ENCODE measurements at regions not wholly inside any gene's neighbourhood (a gene's known extent, or its start where the extent isn't known, plus 50 kb on each side); places are given as distances from the start of the nearest gene placed in this dataset.

DNA sequence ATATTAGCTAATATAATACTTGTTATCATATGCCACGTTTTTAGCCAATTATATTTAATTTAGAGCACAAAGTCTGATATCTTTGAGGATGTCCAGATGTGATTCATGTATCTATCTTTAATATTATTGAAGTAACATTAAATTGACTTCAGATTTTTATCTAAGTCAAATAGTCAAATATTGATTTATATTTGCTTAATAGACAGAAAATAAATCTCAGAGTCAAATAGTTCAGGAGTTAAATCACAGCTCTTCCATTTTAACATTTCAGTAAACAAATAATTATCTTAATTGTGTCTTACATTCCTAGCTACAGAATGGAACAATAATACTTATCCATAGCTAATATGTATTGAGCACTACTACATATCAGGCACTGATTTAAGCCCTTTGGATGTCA, 379.4 kb upstream of the UBE2E3 start:
- no peak for DNase-seq (ENCODE audit: low read depth, low spot score)
- no peak overlapping the region for H3K27ac ChIP-seq (ENCODE audit: low read length)
- H3K4me3 ChIP-seq (ENCODE audit: low read depth in 2 of 2, low read length in 2 of 2), result no peak overlapping the region
- ChIA-PET POLR2A (no interaction called here), CTCF (interaction anchor here (0.6 kb wide), 1 partner anchor 379 kb away, joined by 5 read pairs; the partner anchor contains the start of gene UBE2E3)
- BruUV-seq (replicated peaks), result no TSS peak
- intact Hi-C loops (cut with micrococcal nuclease; ENCODE audit: unreplicated experiment), result no loop called here
- no peaks in the 10 kb centered on the region for H3K9me3 ChIP-seq (ENCODE audit: control insufficient read depth, insufficient read depth, low read depth, low read length)
- ATAC-seq, result no peak
- H3K4me1 ChIP-seq (ENCODE audit: control insufficient read depth, insufficient read depth, low read length), result no peaks in the 10 kb centered on the region
- H3K36me3 ChIP-seq (ENCODE audit: control insufficient read depth, insufficient read depth, low read length), result no peaks in the 10 kb centered on the region
- no peaks in the 10 kb centered on the region for H3K27me3 ChIP-seq (ENCODE audit: control insufficient read depth, insufficient read depth, low read length)
- in situ Hi-C loops (cut with HindIII; ENCODE audit: low pct_unique_long_range_greater_than_20kb, low sequenced_read_pairs), result no loop called here
- TF ChIP-seq, protein P1, sequence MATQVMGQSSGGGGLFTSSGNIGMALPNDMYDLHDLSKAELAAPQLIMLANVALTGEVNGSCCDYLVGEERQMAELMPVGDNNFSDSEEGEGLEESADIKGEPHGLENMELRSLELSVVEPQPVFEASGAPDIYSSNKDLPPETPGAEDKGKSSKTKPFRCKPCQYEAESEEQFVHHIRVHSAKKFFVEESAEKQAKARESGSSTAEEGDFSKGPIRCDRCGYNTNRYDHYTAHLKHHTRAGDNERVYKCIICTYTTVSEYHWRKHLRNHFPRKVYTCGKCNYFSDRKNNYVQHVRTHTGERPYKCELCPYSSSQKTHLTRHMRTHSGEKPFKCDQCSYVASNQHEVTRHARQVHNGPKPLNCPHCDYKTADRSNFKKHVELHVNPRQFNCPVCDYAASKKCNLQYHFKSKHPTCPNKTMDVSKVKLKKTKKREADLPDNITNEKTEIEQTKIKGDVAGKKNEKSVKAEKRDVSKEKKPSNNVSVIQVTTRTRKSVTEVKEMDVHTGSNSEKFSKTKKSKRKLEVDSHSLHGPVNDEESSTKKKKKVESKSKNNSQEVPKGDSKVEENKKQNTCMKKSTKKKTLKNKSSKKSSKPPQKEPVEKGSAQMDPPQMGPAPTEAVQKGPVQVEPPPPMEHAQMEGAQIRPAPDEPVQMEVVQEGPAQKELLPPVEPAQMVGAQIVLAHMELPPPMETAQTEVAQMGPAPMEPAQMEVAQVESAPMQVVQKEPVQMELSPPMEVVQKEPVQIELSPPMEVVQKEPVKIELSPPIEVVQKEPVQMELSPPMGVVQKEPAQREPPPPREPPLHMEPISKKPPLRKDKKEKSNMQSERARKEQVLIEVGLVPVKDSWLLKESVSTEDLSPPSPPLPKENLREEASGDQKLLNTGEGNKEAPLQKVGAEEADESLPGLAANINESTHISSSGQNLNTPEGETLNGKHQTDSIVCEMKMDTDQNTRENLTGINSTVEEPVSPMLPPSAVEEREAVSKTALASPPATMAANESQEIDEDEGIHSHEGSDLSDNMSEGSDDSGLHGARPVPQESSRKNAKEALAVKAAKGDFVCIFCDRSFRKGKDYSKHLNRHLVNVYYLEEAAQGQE (IDR thresholded peaks at IDR 0.05; ENCODE audit: insufficient read depth in 1 of 2, low read depth in 2 of 2, low read length in 1 of 2), result no peak
- TF ChIP-seq, protein P2, sequence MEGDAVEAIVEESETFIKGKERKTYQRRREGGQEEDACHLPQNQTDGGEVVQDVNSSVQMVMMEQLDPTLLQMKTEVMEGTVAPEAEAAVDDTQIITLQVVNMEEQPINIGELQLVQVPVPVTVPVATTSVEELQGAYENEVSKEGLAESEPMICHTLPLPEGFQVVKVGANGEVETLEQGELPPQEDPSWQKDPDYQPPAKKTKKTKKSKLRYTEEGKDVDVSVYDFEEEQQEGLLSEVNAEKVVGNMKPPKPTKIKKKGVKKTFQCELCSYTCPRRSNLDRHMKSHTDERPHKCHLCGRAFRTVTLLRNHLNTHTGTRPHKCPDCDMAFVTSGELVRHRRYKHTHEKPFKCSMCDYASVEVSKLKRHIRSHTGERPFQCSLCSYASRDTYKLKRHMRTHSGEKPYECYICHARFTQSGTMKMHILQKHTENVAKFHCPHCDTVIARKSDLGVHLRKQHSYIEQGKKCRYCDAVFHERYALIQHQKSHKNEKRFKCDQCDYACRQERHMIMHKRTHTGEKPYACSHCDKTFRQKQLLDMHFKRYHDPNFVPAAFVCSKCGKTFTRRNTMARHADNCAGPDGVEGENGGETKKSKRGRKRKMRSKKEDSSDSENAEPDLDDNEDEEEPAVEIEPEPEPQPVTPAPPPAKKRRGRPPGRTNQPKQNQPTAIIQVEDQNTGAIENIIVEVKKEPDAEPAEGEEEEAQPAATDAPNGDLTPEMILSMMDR (IDR thresholded peaks at IDR 0.05), result no peak
- TF ChIP-seq POLR2AphosphoS5 (IDR thresholded peaks at IDR 0.05; ENCODE audit: low read depth, low read length) (no peak), SIN3A (IDR thresholded peaks at IDR 0.05; ENCODE audit: borderline replicate concordance, insufficient read depth, low read depth, low read length) (no peak), TCF7L2 (IDR thresholded peaks at IDR 0.05; ENCODE audit: low read depth, low read length) (no peak)

DNA sequence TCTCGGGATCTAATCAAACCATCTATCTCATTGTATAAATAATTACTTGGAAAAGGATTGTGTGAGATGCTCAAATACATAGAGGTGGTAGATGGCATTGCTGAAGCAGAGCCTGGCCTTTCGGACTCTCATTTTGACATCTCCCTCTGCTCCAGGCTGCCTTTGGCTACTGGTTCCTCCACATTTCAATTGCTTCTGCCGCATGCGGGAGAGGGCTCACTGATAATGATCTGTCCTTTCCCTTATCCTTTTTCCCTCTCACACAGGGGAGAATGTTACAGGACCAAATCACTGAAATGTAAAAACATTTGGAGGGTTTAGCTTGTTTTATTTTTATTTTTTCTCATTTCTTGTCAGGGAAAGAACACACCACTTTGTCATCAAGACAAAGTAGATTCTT, 380.6 kb upstream of the UBE2E3 start:
- Histone ChIP-seq H3K36me3 (ENCODE audit: control insufficient read depth, insufficient read depth, low read length) (no peaks in the 10 kb centered on the region), H3K9me3 (ENCODE audit: control insufficient read depth, insufficient read depth, low read depth, low read length) (no peaks in the 10 kb centered on the region), H3K4me1 (ENCODE audit: control insufficient read depth, insufficient read depth, low read length) (no peaks in the 10 kb centered on the region), H3K4me3 (ENCODE audit: low read depth in 2 of 2, low read length in 2 of 2) (no peak overlapping the region), H3K27me3 (ENCODE audit: control insufficient read depth, insufficient read depth, low read length) (no peaks in the 10 kb centered on the region), H3K27ac (ENCODE audit: low read length) (no peak overlapping the region)
- POLR2A ChIA-PET, result interaction anchor here (0.6 kb wide), 1 partner anchor 432 kb away, joined by 5 read pairs; no protein-coding TSS in a partner anchor
- DNase-seq (ENCODE audit: low read depth, low spot score) (no peak), ATAC-seq (no peak)
- no TSS peak for BruUV-seq (replicated peaks)
- CTCF ChIA-PET, result no interaction called here
- in situ Hi-C loops (cut with HindIII; ENCODE audit: low pct_unique_long_range_greater_than_20kb, low sequenced_read_pairs), result no loop called here
- TF ChIP-seq, protein P2 (IDR thresholded peaks at IDR 0.05), result no peak
- TF ChIP-seq TCF7L2 (IDR thresholded peaks at IDR 0.05; ENCODE audit: low read depth, low read length) (no peak), POLR2AphosphoS5 (IDR thresholded peaks at IDR 0.05; ENCODE audit: low read depth, low read length) (no peak), SIN3A (IDR thresholded peaks at IDR 0.05; ENCODE audit: borderline replicate concordance, insufficient read depth, low read depth, low read length) (no peak)
- TF ChIP-seq, protein P1 (IDR thresholded peaks at IDR 0.05; ENCODE audit: insufficient read depth in 1 of 2, low read depth in 2 of 2, low read length in 1 of 2), result no peak
- intact Hi-C loops (cut with micrococcal nuclease; ENCODE audit: unreplicated experiment), result no loop called here
